Natural killer cell (primary cell): ENCODE measurements at regions not wholly inside any gene's neighbourhood (a gene's known extent, or its start where the extent isn't known, plus 50 kb on each side); places are given as distances from the start of the nearest gene placed in this dataset.

Source experiments
- ATAC-seq, 3 donors: fragments of 150-1000 bp in 2 of 3; fragments of 200-7000 bp in 1 of 3; cut with Tn5 transposase; 1 replicate in 1 of 3; 2 replicates in 2 of 3; pipeline ENCODE4 v1.10.0; 2021; ENCODE audit warnings: mild to moderate bottlenecking in 2 of 3, moderate library complexity in 2 of 3
- DNase-seq, 2 donors: peaks; one replicate each; pipeline versions ENCODE4 v3.0.0 to v3.0.0-alpha.2; 2013 to 2021; ENCODE audit warnings: mixed read lengths in 1 of 2
- H3K27ac ChIP-seq: one replicate; pipeline ENCODE4 v1.5.1; 2013; ENCODE audit warnings: mild to moderate bottlenecking, low read length
- H3K27me3 ChIP-seq: one replicate; pipeline ENCODE4 v1.6.1; 2013; ENCODE audit warnings: low read length; ENCODE audit not compliant: control insufficient read depth, insufficient read depth
- H3K36me3 ChIP-seq: one replicate; pipeline ENCODE4 v1.6.1; 2013; ENCODE audit warnings: low read length; ENCODE audit not compliant: control insufficient read depth, insufficient read depth
- H3K4me1 ChIP-seq: one replicate; pipeline ENCODE4 v1.6.1; 2013; ENCODE audit warnings: low read length; ENCODE audit not compliant: control insufficient read depth, insufficient read depth
- H3K4me3 ChIP-seq: one replicate; pipeline ENCODE4 v1.5.1; 2013; ENCODE audit warnings: low read length
- H3K9me3 ChIP-seq: one replicate; pipeline ENCODE4 v1.6.1; 2013; ENCODE audit warnings: low read length; ENCODE audit not compliant: control insufficient read depth, insufficient read depth
- H3K27ac Mint-ChIP-seq, 2 donors: one replicate each; pipeline ENCODE4 v1.8.0; 2022; ENCODE audit warnings: mild to moderate bottlenecking in 2 of 2, mixed read lengths in 2 of 2, moderate library complexity in 1 of 2
- H3K27me3 Mint-ChIP-seq, 2 donors: one replicate each; pipeline ENCODE4 v1.8.0; 2022; ENCODE audit warnings: low read depth in 2 of 2, mixed read lengths in 2 of 2
- H3K36me3 Mint-ChIP-seq: one replicate; pipeline ENCODE4 v1.8.0; 2022; ENCODE audit warnings: mixed read lengths
- H3K4me1 Mint-ChIP-seq, 2 donors: one replicate each; pipeline ENCODE4 v1.8.0; 2022; ENCODE audit warnings: mixed read lengths in 2 of 2
- H3K4me3 Mint-ChIP-seq: one replicate; pipeline ENCODE4 v1.8.0; 2022; ENCODE audit warnings: mild to moderate bottlenecking, moderate library complexity, mixed read lengths
- H3K9me3 Mint-ChIP-seq, 2 donors: one replicate each; pipeline ENCODE4 v1.8.0; 2022; ENCODE audit warnings: mixed read lengths in 2 of 2
- WGBS: methylation state at CpG from one replicate; pipeline ENCODE4 v1.1.7; 2013; ENCODE audit warnings: missing lambda C conversion rate; ENCODE audit not compliant: insufficient coverage; 5-methylcytosine and 5-hydroxymethylcytosine counted together
- intact Hi-C: fragments of 100-400 bp; cut with micrococcal nuclease; formaldehyde crosslinking; loops from one replicate; pipeline ENCODE4 v1.14.2; 2022
- TF ChIP-seq, protein P1 (sequence below): fragments of 200-600 bp; IDR thresholded peaks from one replicate; pipeline ENCODE4 v1.8.0; 2022; ENCODE audit warnings: antibody characterized with exemption

DNA sequence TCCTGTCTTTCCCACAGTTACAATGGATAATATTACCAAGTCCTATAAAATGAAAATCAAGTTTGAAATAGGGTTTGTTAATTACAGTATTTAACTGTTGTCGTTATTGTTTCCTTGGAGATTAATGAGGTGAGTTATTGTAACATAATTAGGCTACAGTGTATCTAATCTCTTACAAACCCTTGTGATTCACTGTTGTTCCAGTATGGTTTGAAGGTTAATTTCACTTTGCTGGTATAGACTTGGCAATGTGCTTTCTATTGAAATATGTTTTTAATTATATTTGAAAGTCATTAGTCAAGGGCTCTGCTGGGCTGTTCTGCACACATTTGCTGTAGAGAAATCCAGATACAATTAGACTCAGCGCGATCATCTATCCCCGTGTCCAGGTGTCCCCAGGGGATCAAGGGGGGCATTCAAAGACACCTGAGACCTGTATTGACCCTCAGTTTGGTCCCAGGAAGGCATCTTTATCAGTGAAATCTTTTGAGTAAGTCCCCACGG lies 624.6 kb upstream of the EEF2KMT start:
- H3K4me3 Mint-ChIP-seq = no peak overlapping the region
- intact Hi-C loops = no loop called here
- Histone ChIP-seq H3K27me3 (no peaks in the 10 kb centered on the region), H3K36me3 (no peaks in the 10 kb centered on the region), H3K9me3 (no peaks in the 10 kb centered on the region), H3K27ac (no peak overlapping the region), H3K4me1 (no peaks in the 10 kb centered on the region), H3K4me3 (no peak overlapping the region)
- no peaks in the 10 kb centered on the region for H3K36me3 Mint-ChIP-seq
- ATAC-seq (no peak), DNase-seq (no peak)
- H3K27me3 Mint-ChIP-seq = no peaks in the 10 kb centered on the region
- peaks cover 2% of the 10 kb centered on the region in 2 donors for H3K9me3 Mint-ChIP-seq
- TF ChIP-seq, protein P1, sequence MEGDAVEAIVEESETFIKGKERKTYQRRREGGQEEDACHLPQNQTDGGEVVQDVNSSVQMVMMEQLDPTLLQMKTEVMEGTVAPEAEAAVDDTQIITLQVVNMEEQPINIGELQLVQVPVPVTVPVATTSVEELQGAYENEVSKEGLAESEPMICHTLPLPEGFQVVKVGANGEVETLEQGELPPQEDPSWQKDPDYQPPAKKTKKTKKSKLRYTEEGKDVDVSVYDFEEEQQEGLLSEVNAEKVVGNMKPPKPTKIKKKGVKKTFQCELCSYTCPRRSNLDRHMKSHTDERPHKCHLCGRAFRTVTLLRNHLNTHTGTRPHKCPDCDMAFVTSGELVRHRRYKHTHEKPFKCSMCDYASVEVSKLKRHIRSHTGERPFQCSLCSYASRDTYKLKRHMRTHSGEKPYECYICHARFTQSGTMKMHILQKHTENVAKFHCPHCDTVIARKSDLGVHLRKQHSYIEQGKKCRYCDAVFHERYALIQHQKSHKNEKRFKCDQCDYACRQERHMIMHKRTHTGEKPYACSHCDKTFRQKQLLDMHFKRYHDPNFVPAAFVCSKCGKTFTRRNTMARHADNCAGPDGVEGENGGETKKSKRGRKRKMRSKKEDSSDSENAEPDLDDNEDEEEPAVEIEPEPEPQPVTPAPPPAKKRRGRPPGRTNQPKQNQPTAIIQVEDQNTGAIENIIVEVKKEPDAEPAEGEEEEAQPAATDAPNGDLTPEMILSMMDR = no peak
- H3K4me1 Mint-ChIP-seq = no peaks in the 10 kb centered on the region
- WGBS = 89% methylated on average over 4 of the region's 5 CpGs
- no peak overlapping the region for H3K27ac Mint-ChIP-seq

DNA sequence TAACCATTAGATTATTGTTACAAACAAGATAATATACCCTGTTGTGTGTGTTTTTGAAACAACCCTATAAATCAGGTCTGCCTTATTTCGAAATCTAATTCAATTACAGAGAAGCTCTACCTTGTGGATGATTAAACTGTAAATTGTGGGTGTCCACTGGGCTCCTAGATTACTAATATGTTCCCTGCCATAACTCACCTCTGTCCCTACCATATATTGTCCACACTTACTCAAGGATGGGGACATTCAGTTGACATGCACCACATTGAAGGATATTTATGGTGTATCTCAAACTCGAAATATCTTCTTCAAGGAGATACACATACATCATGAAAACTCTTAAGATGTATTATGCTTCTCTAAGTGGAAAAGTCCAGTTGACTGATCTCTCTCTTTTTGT lies 617.6 kb upstream of the EEF2KMT start:
- Histone ChIP-seq H3K27me3 (no peaks in the 10 kb centered on the region), H3K9me3 (peaks cover 5% of the 10 kb centered on the region), H3K27ac (no peak overlapping the region), H3K4me1 (no peaks in the 10 kb centered on the region), H3K4me3 (no peak overlapping the region), H3K36me3 (no peaks in the 10 kb centered on the region)
- Mint-ChIP-seq H3K36me3 (no peaks in the 10 kb centered on the region), H3K27me3 (no peaks in the 10 kb centered on the region), H3K9me3 (peaks cover 2 to 4% of the 10 kb centered on the region in 2 donors), H3K4me1 (no peaks in the 10 kb centered on the region), H3K27ac (no peak overlapping the region), H3K4me3 (no peak overlapping the region)
- intact Hi-C loops = no loop called here
- WGBS = no CpG with 5 or more reads among the region's 2 CpGs
- ATAC-seq (no peak), DNase-seq (no peak)
- TF ChIP-seq, protein P1 = no peak

DNA sequence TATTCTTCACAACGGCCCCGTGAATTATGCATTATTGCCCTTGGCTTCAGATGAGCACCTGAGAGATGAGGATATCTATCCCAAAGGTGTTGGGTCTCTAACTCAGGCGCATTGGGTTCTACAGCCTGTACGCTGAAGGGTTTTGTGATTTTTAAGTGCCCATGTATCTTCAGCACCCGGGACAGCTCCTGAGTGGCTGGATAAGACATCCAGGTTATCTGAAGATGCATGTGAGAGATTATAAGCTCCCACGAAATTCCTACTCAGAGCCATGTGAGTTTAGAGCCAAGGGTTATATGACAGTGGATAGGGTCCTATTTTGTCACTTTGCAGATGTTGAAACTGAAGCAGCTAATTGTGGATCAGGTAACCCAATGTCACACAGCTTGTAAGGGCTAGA lies 612.3 kb upstream of the EEF2KMT start:
- DNase-seq = no peak
- H3K4me3 ChIP-seq = no peak overlapping the region
- no peak overlapping the region for H3K27ac Mint-ChIP-seq
- H3K4me1 Mint-ChIP-seq = no peaks in the 10 kb centered on the region
- 62% methylated on average over 6 of the region's 6 CpGs for WGBS
- H3K27me3 Mint-ChIP-seq = no peaks in the 10 kb centered on the region
- H3K27me3 ChIP-seq = no peaks in the 10 kb centered on the region
- H3K9me3 Mint-ChIP-seq = peaks cover 2 to 5% of the 10 kb centered on the region in 2 donors
- no peaks in the 10 kb centered on the region for H3K36me3 ChIP-seq
- H3K36me3 Mint-ChIP-seq = no peaks in the 10 kb centered on the region
- H3K4me1 ChIP-seq = no peaks in the 10 kb centered on the region
- no peak for ATAC-seq
- TF ChIP-seq, protein P1 = no peak
- peaks cover 6% of the 10 kb centered on the region for H3K9me3 ChIP-seq
- H3K27ac ChIP-seq = no peak overlapping the region
- H3K4me3 Mint-ChIP-seq = no peak overlapping the region
- intact Hi-C loops = no loop called here

DNA sequence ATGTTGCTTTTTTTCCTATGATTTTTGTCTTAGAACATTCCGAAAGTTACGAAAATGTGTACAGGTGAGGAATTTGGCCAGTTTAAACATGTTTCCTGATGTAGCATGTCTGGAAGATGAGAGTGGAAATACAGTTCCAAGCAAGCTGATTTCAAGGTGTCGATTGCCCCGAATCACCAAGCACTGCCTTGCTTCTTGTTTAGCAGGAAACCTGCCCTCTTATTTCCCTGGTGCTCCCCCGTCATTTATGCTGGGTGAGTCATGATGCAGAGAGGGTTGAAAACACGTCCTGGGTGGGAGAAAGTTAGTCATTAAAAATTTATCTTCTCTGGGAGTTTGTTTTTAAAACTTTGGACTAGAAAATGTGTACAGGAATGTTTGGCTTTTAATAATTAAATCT lies 608.6 kb upstream of the EEF2KMT start:
- Histone ChIP-seq H3K27me3 (no peaks in the 10 kb centered on the region), H3K9me3 (peaks cover 9% of the 10 kb centered on the region), H3K27ac (no peak overlapping the region), H3K36me3 (no peaks in the 10 kb centered on the region), H3K4me1 (no peaks in the 10 kb centered on the region), H3K4me3 (no peak overlapping the region)
- H3K9me3 Mint-ChIP-seq = peaks cover 6 to 11% of the 10 kb centered on the region in 2 donors
- 72% methylated on average over 6 of the region's 6 CpGs for WGBS
- H3K36me3 Mint-ChIP-seq = no peaks in the 10 kb centered on the region
- DNase-seq (no peak), ATAC-seq (no peak)
- intact Hi-C loops = no loop called here
- H3K4me3 Mint-ChIP-seq = no peak overlapping the region
- no peak overlapping the region for H3K27ac Mint-ChIP-seq
- no peaks in the 10 kb centered on the region for H3K4me1 Mint-ChIP-seq
- no peaks in the 10 kb centered on the region for H3K27me3 Mint-ChIP-seq
- TF ChIP-seq, protein P1 = no peak
